HG03060 (cell line): ENCODE measurements at regions not wholly inside any gene's neighbourhood (a gene's known extent, or its start where the extent isn't known, plus 50 kb on each side); places are given as distances from the start of the nearest gene placed in this dataset.
"Not testable (repeated sequence)": the region's sequence is repeated elsewhere in the genome, so short reads cannot be mapped to it uniquely, and the experiment has no call there.

Experiments
- ATAC-seq: cut with Tn5 transposase; IDR thresholded peaks from one replicate; pipeline ENCODE4 v1.9.1; 2021; ENCODE audit warnings: low read depth, moderate number of reproducible peaks; ENCODE audit not compliant: unreplicated experiment

DNA sequence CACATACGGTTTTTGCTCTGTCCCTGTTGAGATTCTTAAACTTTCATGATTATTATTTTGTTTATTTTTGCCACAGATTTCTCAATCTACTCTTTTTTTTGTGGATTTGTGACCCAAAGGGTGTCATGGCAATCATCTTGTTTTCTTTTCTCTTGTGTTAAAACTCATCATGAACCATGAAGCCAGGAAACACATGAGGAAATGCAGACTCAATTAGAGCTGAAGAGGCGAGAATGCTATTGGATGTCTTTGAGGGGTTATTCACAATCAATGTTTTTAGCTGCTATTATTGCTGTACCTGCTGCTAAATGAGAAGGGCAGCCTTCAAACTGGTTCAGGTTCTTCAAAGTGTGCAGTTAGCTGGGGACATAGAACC, 99.5 kb upstream of the MMADHC start:
- ATAC-seq: no peak

DNA sequence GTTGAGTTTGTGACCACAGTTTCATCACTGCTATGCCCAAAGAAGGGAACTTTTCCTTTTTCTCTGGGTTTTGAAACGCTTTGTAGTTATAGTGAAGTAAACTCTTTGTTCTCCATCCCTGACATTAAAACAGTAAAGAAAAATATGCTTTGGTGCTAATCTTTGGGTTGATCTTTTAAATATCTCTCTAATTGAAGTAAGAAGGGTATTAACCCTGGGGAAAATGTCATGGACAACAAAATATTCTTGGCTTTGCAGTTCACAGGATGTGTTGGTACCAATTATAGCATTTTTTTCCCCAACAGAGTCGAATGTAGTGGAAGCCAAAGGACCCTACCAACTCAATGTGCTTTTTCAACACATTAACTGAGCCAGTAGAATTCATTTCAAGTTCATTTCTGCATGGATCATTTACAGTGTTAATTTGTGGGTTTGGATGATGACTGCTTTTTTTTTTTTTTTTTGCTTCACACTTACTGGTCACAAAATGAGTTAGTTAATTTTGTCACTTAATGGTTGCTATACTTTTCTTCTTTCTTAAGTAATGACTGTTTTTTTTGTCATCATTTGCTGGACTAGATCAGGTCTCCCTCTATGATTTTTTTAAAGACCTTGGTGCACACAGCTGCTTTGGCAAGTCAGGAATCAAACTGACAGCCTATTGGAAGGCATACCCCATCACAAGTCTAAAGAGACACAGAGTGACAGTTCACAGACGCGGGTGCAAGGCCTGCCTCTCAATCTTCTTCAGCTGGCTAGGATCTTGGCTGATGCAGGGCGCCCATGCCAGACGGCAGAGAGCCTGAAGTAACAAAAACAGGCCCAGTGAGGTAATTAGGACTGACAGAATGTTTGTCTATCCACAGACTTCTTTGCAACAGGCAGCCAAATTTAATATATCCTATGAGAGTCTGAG, 98.8 kb upstream of the MMADHC start:
- no peak for ATAC-seq

DNA sequence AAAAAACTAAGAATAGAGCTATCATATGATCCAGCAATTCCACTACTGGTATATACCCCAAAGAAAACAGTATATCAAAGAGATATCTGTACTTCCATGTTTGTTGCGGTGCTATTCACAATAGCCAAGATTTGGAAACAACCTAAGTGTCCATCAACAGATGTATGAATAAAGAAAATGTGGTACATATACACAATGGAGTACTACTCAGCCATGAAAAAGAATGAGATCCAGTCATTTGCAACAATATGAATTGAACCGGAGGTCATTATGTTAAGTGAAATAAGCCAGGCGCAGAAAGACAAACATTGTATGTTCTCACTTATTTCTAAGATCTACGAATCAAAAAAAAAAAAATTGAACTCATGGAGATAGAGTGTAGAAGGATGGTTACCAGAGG, 97.8 kb upstream of the MMADHC start:
- not testable (repeated sequence) for ATAC-seq

DNA sequence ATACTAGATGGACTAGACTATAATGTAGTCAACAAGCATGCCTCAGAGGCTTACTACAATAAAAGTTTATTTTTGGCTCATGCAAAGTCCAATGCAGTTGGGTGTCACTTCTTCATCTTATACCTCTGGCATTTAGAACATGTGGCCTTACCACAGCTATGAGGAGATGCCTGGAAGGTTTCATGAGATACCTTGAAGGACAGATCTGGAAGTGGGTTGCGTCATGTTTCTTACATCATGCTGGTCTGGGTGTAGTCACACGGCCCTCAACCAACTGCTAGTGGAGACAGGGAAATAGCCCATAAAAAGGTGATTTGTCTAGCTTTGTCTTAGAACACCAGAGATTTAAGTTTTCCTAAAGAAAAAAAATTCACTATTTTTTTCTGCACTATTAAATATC, 91.7 kb upstream of the MMADHC start:
- no peak for ATAC-seq

DNA sequence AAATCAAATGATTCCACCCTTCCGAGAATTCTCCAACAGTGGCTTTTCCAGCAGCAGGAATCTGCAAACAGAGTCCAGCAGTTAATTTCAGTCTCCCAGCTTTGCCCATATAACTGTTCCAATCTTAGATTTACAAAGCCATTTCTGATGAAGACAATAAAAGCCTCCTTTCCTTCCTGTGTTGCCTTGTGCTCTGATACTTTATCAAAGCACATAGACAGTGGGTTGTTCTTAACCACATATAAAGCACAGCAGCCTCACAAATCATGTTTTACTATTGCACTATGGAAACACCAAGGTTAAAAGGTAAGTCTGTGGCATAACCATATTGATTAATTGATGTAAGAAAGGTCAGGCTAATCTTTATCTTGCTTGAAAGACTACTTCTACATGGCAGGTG, 89.8 kb upstream of the MMADHC start:
- ATAC-seq: no peak

DNA sequence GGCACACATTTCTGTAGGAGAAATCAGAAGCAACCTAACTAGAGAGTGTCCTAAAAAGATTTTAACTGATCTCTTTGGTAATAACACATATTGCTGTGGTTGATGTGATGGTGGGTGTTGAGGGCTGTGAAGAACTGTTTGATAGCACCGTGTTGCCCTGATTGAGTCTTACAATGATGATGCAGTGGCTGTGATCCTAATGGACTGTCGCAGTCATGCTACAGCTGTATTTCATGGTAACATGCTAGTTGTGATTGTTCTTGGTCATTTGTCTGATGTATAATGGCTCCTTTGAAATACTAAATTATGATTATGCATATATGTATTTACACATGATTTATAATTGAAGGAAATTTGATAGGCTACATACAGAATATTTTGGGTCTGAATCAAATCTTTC, 82.5 kb upstream of the MMADHC start:
- no peak for ATAC-seq

DNA sequence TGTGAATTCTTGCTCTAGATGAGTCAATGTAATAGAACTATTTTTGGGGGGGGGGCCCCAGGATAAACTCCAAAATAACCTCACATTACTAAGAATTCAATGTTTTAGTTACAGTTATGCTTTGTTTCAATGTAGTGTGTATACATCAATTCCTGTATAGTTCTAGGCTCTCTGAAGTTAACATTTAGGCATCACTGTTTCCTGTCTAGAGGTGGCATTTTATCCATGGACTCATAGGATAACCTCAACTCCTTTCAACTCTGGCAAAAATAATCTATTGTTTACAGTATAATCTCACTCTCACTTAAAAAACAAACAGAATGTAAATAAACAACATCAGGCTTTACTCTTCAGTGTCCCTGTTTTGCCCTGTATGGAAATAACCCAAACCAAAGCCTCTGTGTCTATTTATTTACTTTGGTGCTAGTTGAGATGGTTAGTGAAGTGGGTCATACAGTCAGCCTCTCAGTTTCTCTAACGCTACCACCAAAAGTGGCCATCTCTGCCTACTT, 79.3 kb upstream of the MMADHC start:
- no peak for ATAC-seq

DNA sequence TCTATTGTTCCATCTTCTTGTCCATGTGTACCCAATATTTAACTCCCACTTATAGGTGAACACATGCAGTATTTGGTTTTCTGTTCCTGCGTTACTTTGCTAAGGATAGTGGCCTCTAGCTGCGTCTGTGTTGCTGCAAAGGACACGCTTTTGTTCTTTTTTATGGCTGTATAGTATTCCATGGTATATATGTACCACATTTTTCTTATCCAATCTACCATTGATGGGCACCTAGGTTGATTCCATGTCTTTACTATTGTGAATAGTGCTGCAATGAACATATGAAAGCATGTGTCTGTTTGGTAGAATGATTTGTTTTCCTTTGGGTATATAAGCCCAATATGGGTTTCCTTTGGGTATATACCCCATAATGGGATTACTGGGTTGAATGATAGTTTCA, 77.3 kb upstream of the MMADHC start:
- no peak for ATAC-seq

DNA sequence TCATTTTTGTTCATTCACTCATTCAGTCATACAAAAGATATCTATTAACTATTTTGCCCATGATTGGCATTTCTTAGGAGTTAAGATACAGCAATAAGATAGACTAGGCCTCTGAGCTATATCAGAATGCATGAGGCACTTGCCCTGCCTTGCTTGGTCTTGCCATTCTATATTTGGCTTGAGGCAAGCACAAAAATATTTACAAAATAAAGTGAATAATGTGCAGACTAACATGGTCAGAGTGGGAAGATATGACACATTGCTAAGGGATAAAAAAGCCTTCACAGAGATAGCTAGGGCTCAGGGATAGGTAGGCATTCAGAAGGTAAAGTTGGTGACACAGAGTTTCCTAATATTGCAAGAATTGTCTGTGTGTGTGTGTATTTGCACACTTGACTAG, 75.0 kb upstream of the MMADHC start:
- ATAC-seq: no peak

DNA sequence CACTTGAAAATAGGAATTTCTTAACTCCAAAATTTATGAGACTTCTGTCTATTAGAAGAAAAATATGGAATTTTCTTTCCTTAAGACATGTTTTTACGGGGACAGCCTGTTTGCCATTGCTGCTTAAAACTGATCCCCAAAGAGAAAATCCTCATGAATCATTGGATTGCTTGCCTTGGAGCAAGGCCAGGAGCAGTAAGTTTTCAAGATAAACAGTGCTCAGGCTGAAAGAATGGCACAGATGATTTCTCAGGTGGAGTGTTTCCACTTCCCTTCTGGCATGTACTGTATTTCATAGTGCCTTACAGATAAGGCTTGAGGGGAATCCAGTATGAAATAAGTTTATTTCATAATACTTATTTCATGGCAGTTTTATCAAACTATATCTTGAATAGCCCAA, 74.3 kb upstream of the MMADHC start:
- ATAC-seq: no peak

DNA sequence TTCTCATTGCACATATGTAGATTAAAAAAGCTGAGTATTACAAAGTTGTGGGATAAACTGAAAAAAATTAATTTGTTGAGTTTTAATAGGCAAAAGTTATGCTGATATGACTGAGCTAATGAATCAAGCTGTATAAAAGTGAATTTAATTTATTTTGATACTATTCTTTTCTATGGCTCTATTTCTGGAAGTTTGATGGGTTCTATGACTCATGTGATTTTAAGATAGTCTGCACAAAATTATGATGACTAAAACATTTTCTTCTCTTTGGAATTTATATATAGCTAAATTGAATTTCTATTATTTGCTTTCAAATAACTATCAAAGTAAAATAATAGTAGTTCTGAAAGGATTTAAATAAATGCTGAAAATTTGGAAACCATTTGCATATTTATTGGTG, 71.0 kb upstream of the MMADHC start:
- ATAC-seq: no peak

DNA sequence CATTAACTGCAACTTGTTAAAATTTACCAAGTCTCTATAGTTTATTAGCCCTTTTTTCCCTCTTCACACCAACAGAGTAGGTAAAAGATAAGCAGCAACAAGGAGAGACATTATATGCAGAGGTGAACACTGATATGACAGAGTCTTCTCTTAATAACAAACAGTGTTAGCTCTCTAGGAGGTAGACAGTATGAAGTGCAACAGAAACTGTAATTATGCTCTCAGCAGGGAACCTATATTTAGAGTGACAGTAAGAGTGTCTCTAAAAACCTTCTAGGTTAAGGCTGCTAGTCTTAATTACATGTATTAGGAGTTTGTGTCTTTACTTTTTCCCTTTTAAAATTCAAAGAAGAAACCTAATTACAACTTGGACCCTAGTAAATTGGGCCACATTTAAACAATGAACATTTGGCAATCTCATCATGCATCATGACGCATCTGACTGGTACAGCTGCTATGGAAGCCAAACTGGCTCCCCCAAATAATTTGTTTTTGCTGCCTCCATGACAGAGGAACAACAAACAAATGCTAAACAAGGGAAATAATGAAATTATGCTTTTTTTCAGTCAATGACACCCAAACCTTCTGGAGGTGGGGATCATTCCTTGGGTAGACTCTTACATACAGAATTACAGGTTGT, 69.9 kb upstream of the MMADHC start:
- no peak for ATAC-seq

DNA sequence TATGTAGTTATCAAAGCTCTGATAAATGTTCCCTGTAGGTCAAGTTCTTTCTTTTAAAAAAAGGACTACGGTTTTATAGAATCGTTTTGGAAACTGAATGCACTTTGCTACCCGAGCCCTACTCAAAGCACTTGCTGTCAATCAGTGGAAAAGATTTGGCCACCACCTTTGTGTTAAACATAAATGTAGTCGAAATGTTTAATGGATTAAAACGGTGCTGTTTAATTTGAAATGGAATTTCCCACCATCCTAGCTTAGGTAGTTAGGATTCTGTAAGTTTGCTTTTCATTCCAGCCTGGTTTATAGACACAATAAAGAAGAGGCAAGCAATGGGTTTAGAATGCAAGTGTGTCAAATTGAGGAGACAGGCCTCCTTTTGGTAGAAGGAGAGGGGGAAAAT, 69.4 kb upstream of the MMADHC start:
- ATAC-seq: no peak

DNA sequence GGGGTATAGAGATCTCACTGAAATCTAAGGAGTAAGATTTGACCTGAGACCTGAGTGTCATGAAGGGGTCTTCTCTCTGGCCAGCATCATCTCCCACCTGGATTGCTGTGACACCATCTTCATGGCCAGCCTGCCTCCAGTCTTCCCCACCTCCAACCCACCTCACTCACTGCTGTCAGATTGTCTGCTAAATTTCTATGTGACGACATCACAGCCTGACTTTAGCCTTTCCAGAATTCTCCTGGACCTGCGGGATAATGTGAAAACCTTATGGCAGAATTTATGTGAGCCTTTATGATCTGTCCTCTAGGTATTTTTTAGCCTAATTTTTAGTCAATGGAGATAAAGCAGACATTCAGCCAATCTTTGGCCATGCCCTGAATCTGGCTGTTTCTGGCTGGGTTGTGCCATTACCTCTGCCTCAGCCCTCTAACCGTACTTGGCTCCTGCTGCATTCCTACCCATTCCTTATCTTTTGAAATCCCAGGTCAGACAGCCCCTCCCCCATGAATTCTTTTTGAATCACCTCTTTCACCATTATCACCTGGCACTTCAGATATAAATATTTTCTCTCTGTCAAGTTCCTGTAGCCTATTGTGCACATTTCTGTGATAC, 66.4 kb upstream of the MMADHC start:
- no peak for ATAC-seq

DNA sequence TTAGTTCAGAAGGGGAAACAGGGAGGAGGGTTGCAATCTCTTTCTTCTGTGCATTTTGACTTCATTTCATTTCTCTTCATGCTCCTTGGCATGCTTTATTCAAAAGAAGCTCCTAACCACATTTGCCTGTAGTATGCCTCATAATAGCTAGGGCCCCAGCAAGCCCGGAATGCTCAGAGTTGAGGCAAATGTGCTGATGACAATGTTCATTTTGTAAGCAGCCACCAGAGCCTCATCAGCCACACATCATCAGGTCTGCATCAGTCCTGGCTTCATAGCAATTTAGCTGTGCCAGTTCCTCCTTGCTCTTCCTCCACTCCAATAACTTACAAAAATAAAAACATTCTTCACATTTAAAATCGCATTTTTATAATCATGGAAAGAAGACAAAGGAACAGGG, 65.4 kb upstream of the MMADHC start:
- no peak for ATAC-seq

DNA sequence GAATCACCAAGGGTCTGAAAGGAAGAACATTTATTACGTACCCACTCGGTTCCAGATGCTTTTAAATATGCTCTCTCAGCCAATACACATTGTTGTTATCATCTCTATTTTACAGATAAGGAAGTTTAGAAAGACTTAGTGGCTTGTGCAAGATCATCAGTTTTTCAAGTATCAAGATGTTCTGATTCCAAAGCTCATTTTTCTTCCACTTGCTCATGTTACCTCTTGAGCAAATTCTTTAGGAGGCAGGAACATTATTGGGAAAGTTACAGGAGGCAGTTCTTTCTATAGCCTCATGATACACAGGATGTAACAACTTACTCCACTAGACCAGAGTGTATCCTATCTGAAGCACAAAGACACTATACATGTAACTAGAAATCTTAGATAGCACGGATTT, 65.0 kb upstream of the MMADHC start:
- no peak for ATAC-seq

DNA sequence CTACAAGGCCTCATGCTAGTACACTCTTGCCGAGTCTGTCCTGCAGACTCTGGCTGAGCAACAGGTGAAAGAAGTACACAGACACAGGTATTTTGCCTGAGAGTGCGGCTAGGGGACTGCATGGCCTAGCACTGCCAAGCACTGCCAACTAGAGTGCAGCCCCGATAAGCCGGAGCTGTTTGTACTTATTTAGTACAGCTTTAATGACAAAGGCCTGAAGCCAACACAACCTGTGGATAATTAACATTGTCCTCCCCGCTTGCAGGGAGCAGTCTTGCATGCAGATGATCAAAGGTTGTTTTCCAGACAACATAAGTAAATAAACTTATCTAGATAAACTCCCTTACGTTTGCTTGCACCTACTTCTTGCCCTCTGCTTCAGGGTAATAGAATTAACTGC, 63.7 kb upstream of the MMADHC start:
- no peak for ATAC-seq

DNA sequence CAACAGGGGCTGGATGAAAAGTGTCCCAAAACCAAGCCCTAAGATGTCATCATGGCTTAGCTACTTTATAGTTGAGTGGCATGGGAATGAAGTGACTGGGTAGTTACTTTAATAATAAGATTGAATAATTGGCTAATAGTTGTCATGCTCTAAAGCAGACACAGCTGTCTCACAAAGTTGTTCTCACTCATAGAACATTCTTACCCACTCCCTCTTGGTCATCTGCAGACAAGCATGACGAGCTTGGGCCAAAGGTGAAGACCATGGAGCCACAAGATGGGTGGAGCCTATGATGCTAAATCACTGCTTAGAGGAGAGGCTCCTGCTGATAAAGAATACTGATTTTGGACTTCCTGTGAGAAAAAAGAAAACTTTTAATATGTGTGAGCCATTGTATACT, 62.4 kb upstream of the MMADHC start:
- no peak for ATAC-seq

DNA sequence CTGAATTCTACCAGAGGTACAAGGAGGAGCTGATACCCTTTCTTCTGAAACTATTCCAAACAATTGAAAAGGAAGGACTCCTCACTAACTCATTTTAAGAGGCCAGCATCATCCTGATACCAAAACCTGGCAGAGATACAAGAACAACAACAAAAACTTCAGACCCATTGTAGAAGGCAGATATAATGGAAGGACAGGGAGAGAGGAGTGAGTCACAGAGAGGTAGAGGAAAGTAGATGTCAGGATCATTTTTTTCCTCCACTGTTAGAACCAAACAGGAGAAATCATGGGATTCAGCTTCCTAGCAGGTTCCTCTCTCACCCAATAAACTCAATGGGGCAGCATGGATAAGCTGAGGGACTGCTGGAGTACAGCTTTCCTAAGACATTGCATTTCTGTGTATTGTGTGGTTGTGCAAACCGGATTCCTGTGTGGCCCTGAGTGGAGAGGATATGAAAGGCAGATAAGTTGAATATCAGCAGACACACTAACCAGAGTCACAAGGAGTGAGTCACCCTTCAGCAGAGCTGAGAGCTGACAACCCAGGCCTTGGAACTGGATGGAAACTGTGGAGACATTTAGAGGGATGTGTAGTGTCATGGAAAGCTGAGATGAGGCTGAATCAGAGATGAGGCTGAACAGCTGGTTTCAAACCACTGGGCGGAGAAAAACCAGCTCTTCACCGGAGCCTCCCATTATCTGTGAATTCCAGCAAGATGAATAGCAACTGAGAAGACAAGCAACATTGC, 60.9 kb upstream of the MMADHC start:
- ATAC-seq: no peak

DNA sequence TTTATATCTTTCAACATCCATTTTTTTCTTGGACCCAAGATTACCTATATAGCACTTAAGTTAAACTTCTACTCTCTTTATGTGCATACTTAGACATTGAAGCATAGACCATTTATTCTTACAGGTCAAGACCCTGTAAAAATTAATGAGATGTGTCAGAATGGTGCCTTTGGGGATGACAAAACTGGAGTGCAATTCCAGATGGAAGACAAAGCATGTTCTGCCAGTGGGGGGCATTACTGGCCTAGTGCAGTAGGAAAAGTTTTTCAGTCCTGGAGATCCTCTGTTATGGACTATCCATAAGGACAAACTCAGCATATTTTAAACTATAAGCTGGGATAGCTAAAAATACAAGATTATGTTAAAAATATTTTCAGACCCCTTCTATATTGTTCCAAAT, 57.8 kb upstream of the MMADHC start:
- ATAC-seq: no peak
